ENCODE measurements at regions not wholly inside any gene's neighbourhood (a gene's known extent, or its start where the extent isn't known, plus 50 kb on each side); places are given as distances from the start of the nearest gene placed in this dataset.
"Not testable (repeated sequence)": the region's sequence is repeated elsewhere in the genome, so short reads cannot be mapped to it uniquely, and the experiment has no call there.

- DNase-seq (ENCODE audit: low spot score) = peak; percentile 56
These were observed 533.9 kb upstream of the LRFN5 start for GRCh38 chr14:41072776-41073175.

GRCh38 chr14:41071351-41071750 is 535.3 kb upstream of the LRFN5 start:
- no peak for DNase-seq (ENCODE audit: low spot score)

- DNase-seq (ENCODE audit: low spot score) = no peak
These were observed 543.9 kb upstream of the LRFN5 start for GRCh38 chr14:41062826-41063225.

- no peak for DNase-seq (ENCODE audit: low spot score)
These were observed 551.1 kb upstream of the LRFN5 start for GRCh38 chr14:41055589-41055988.

GRCh38 chr14:41051801-41052200 is 554.9 kb upstream of the LRFN5 start:
- no peak for DNase-seq (ENCODE audit: low spot score)

GRCh38 chr14:41047763-41048162 is 558.9 kb upstream of the LRFN5 start:
- no peak for DNase-seq (ENCODE audit: low spot score)

- DNase-seq (ENCODE audit: low spot score) = no peak
These were observed 569.3 kb upstream of the LRFN5 start for GRCh38 chr14:41037388-41037787.

GRCh38 chr14:41034969-41035368 is 571.7 kb upstream of the LRFN5 start:
- no peak for DNase-seq (ENCODE audit: low spot score)

- DNase-seq (ENCODE audit: low spot score) = no peak
These were observed 583.7 kb upstream of the LRFN5 start for GRCh38 chr14:41022932-41023331.

GRCh38 chr14:41016213-41016612 is 590.5 kb upstream of the LRFN5 start:
- no peak for DNase-seq (ENCODE audit: low spot score)

GRCh38 chr14:41000350-41000749 is 606.3 kb upstream of the LRFN5 start:
- DNase-seq (ENCODE audit: low spot score) = no peak

- DNase-seq (ENCODE audit: low spot score) = no peak
These were observed 617.4 kb upstream of the LRFN5 start for GRCh38 chr14:40989260-40989659.

GRCh38 chr14:40987481-40987880 is 619.2 kb upstream of the LRFN5 start:
- no peak for DNase-seq (ENCODE audit: low spot score)

GRCh38 chr14:40986655-40987054 is 620.0 kb upstream of the LRFN5 start:
- DNase-seq (ENCODE audit: low spot score) = no peak

- no peak for DNase-seq (ENCODE audit: low spot score)
These were observed 621.1 kb upstream of the LRFN5 start for GRCh38 chr14:40985584-40985983.

GRCh38 chr14:40983604-40984003 is 623.1 kb upstream of the LRFN5 start:
- no peak for DNase-seq (ENCODE audit: low spot score)

GRCh38 chr14:40981247-40981646 is 625.4 kb upstream of the LRFN5 start:
- DNase-seq (ENCODE audit: low spot score) = peak; percentile 7

GRCh38 chr14:40960257-40960656 is 646.4 kb upstream of the LRFN5 start:
- not testable (repeated sequence) for DNase-seq (ENCODE audit: low spot score)

GRCh38 chr14:40955131-40955505 is 651.6 kb upstream of the LRFN5 start:
- DNase-seq (ENCODE audit: low spot score) = no peak

- DNase-seq (ENCODE audit: low spot score) = not testable (repeated sequence)
These were observed 652.1 kb upstream of the LRFN5 start for GRCh38 chr14:40954448-40955130.

GRCh38 chr14:40944521-40944920 is 662.2 kb upstream of the LRFN5 start:
- DNase-seq (ENCODE audit: low spot score) = no peak

- no peak for DNase-seq (ENCODE audit: low spot score)
These were observed 669.8 kb upstream of the LRFN5 start for GRCh38 chr14:40936861-40937260.

- DNase-seq (ENCODE audit: low spot score) = no peak
These were observed 686.3 kb upstream of the LRFN5 start for GRCh38 chr14:40920380-40920779.

GRCh38 chr14:40911141-40911540 is 695.5 kb upstream of the LRFN5 start:
- DNase-seq (ENCODE audit: low spot score) = no peak

Measured in umbilical cord (tissue), 1 donor.